Suprapubic skin (tissue), 3 donors: ENCODE measurements at regions not wholly inside any gene's neighbourhood (a gene's known extent, or its start where the extent isn't known, plus 50 kb on each side); places are given as distances from the start of the nearest gene placed in this dataset.

ENCODE experiments used
- CTCF ChIP-seq, 2 donors: fragments of 200-600 bp in 1 of 2; fragments of 450-650 bp in 1 of 2; sonication (generic) in 1 of 2; IDR thresholded peaks; one replicate each; pipeline ENCODE4 v1.5.1; 2016 to 2019; ENCODE audit warnings: antibody characterized with exemption in 2 of 2, mild to moderate bottlenecking in 1 of 2, moderate library complexity in 1 of 2
- POLR2A ChIP-seq, 2 donors: fragments of 450-650 bp; IDR thresholded peaks; one replicate each; pipeline ENCODE4 v1.6.1; 2017; ENCODE audit warnings: antibody characterized with exemption in 2 of 2, mild to moderate bottlenecking in 2 of 2, moderate library complexity in 2 of 2

- TF ChIP-seq CTCF (IDR thresholded peaks at IDR 0.05): no peak
- no peak for TF ChIP-seq POLR2A (IDR thresholded peaks at IDR 0.05)
Observed at GRCh38 chr18:46405832-46406538, 251.0 kb downstream of the LOXHD1 start.
